GM18907 (cell line): ENCODE measurements at regions not wholly inside any gene's neighbourhood (a gene's known extent, or its start where the extent isn't known, plus 50 kb on each side); places are given as distances from the start of the nearest gene placed in this dataset.

Source experiments
- ATAC-seq: cut with Tn5 transposase; IDR thresholded peaks from one replicate; pipeline ENCODE4 v1.9.1; 2021; ENCODE audit warnings: mild to moderate bottlenecking, moderate library complexity; ENCODE audit not compliant: unreplicated experiment

DNA sequence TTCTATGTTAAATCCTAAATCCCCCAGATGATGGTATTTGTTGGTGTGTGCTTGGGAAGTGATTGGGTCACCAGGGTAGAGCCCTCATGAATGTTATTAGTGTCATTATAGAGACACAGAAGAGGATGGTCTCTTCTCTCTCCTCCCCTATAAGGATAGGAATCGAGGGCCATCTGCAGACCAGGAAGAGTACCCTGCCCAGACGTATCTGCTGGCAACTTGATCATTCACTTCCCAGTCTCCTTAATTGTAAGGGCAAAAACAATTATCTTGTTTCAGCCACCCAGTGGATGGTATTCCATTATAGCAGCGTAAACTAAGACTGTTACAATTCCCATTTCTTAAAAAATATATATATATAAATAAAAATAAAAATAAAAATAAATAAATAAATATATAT lies 892.2 kb downstream of the SI start:
- ATAC-seq: no peak

DNA sequence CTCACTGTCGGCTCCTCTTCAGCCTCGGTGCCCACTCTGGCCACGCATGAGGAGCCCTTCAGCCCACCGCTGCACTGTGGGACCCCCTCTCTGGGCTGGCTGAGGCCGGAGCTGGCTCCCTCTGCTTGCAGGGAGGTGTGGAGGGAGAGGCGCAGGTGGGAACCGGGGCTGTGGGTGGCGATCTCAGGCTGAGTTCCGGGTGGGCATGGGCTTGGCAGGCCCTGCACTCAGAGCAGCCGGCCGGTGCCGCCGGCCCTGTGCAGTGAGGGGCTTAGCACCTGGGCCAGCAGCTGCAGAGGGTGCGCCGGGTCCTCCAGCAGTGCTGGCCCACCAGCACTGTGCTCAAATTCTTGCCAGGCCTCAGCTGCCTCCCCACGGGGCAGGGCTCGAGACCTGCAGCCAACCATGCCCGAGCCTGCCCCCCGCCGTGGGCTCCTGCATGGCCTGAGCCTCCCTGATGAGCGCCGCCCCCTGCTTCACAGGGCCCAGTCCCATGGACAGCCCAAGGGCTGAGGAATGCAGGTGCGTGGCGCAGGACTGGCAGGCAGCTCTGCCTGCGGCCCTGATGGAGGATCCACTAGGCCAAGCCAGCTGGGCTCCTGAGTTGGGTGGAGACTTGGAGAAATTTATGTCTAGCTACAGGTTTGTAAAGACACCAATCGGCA lies 899.1 kb downstream of the SI start:
- no peak for ATAC-seq

DNA sequence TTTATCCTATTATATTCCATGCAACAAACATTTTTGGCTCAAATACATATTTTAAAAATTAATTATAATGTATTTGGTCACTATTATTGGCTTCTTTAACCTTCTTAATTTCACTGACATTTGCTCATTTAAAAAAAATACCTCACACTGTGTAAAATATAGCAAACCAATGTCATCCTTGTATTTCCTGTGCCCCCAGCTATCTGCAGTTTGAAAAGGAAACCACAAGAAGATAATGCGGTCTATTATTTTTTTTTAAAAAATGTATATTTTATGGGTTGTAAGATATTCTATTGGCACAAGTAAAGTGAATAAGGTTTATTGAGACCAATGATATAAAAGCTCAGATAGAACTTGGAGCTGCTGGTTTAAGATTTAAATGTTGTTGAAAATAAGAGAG lies 904.2 kb downstream of the SI start:
- ATAC-seq: no peak

DNA sequence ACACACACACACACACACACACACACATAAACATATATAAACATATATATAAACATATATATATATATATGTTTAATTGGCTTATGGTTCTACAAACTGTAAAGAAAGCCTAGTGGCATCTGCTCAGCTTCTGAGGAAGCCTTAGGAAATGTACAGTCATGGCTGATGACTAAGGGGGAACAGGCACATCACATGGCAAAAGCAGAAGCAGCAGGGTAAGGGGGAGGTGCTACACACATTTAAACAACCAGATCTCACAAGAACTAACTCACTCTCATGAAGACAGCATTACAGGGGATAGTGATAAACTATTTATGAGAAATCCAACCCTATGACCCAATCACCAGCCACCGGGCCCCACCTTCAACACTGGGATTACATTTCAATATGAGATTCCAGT lies 922.9 kb downstream of the SI start:
- no peak for ATAC-seq

DNA sequence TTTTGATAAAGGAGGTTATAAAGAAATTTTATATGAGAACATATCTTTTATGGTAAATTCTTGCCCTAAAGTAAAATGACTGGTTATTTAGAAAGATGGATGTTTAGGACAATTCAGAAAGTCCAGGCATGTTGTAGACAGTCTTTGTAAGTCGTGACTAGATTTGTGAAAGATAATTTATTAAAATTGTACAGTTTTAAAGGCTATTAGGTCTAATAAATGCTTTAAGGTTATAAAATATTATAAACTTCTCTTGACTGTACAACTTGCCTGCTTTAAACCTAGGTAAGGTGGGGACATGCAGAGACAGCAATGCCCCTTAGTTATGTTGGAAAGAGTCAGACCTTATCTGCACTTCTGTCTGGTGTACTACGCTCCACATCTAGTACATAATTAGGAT lies 933.5 kb downstream of the SI start:
- ATAC-seq: no peak

DNA sequence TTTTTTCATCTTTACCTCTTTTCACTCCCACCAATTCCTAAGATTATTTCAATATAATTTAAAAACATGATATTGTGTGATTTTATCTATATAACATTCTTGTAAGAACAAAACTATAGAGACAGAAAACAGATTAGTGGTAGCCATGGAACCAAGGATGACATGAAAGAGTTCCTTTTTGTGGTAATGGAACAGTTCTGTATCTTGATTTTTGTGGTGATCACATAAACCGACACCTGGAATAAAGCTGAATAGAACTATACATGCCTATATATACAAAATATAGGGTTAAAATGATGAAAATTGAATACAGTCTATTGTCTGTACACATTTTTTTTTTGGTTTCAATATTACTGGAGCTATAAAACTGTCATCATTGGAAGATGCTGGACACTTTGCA lies 945.4 kb downstream of the SI start:
- ATAC-seq: no peak

DNA sequence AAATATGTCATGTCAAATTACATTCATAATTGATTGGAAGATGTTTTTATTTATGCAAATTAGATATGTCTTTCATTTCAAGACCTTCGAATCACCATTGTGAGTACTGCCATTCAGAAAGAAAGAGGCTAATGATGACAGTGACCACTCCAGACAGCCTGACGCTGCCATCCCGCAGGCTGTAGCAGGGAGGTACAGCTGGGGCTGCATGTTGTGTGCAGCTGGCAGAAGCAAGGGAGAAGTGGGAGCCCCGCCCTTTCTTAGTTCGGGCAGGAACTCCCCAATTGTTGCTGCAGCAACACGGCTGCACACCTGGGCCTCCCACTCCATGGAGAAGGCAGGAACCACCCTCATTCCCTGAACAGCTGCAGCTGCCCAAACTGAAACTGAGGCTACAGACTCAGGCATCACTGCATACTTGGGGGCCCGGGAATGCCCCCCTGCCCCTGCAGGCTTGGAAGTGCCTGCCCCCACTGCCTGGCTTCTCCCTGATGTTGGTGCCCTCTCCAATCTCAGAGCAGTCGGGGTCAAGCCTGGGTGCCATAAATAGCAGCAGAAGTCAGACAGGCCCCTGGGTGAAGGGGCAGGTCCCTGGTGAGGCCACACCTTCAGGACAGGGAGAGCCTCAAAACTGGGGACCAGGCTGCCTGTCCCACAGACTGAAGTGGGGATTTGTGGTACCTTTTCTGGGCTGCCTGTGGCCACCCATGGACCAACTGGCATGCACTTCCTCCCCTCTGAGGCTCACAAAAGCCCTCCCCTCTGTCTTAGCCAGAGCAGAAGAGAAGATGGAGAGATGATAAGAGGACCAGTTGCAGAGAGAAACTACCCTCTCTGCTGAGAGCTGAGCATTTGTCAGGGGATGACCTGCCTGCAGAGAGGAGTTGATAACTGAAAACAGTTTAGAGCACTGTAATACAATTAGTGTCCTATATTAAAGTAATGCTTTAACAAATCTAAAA lies 964.6 kb downstream of the SI start:
- no peak for ATAC-seq

DNA sequence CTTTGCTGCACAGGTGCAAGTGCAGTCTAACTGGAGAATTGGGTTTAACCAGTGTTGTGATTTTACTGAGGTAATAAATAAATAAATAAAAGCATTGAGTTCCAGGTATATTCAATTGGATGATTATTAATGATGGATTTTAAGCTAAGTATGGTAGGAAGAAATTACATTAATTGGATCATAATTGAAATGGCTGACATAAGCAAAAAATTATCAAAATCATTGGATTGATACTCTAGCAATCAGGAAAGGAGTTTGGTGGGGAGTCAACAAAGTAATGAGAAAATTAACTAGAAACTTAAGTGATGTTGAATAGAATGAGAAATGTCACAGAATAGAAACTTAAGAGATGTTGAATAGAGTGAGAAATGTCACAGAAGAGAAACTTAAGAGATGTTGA lies 981.9 kb downstream of the SI start:
- ATAC-seq: no peak

DNA sequence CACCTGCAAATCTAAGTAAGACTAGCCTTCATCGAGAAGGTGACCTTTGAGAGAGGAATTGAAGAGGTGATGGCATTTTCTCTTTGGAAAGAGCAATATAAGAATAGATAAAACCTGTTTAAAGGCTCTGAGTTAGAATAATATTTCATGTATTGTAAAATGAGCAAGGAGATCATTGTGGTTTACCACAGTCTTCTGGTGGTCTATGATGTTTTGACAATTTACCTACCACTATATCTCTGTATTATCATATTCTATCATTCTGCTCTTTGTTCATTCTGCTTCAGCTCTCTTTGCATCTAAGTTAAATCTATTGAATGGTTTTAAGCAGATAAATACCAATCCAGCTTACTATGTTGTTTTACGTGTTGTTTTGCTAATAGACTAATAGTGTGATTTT lies 982.3 kb downstream of the SI start:
- ATAC-seq: no peak

DNA sequence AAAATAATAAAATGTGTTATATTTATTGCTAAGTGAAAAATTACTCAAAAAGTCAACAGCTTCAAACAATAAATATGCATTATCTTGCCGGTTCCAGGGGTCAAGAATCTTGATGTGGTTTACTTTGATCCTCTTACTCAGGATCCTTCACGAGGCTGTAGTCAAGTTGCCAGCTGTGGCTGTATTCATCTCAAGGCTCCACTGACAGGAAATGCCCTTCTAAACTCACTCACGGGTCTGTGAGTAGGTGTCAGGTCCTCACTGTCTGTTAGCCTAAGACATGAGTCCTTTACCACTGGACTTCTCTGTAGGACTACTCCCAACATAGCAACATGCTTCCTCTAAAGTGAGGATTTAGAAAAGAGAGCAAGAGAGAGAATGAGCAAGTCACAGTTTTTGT lies 983.0 kb downstream of the SI start:
- ATAC-seq: no peak

DNA sequence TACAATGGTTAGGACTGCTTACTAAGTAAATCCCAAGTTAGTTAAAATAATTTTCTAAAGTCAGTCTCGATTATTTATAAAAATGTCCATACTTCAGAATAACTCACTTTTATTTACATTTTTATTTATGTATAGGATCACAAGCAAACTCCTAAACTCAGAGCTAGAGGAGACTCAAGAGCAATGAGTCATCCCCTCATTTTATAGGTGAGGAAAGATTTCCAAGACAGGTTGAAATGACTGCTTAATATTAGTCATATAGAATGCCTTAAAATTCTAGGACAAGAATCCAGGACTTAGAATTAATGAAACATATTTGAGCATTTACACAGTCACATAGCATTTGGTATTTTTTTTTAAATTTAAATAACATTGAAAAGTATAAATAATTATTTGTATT lies 983.8 kb downstream of the SI start:
- no peak for ATAC-seq

DNA sequence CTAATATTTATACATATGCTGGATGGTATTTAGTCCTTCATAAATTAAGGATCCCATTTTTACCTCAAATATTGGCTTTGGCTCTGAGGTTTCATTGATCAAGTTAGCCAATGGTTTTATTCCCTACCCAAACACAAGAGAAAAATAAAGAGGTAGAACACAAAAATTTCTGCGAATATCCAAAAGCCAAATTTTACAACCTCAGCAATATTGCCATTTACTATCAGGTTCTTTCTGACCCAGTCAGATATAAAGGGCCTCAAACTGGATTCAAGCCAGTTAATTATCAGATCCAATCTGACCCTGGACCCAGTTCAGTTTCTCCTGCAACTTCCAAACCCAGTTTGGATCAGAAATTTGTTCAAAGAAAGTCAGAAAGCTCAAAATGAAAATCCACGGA lies 998.1 kb downstream of the SI start:
- ATAC-seq: no peak

DNA sequence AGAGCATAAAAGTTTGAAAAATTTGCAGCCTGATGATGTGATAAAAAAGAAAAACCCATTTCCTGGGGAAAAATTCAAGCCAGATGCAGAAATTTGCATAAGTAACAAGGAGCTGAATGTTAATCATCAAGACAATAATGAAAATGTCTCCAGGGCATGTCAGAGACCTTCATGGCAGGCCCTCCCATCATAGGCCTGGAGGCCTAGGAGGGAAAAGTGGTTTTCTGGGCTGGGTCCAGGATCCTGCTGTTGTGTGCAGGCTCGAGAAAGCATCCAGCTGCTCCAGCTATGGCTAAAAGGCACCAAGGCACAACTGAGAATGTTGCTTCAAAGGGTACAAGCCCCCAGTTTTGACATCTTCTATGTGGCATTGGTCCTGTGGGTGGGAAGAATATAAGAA lies 1014.0 kb downstream of the SI start:
- ATAC-seq: no peak

DNA sequence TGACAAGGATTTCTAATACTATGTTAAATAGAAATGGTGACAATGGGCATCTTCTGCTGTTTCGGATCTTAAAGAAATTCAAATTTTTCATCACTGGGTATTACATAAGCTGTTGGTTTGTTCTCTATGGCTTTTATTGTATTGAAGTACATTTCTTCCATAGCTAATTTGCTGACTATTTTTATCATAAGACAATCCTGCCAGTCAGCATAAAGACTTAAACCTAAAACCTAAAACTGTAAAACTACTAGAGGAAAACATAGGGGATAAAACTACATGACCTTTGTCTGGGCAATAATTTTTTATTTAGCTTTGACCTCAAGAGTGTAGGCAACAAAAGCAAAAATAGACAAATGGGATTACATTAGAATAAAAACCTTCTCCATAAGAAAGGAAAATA lies 1017.4 kb downstream of the SI start:
- ATAC-seq: no peak

DNA sequence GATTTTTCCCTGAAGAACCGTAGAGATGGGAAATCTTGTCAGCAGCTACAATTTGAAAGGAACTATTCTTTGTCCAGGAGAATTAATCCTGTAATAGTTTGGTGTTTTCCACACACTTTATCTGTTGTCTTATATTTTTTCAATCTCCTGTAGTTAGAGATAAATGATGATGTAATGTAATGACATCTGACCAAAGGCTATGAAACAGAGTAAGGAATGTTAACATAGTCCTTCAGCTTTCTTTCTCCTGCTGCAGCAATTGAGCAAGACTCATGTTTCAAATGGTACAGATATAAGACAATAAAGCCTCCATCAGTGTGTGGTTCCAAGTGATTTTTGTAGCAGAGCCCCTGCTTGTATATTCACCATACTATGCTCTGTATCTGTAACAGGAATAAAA lies 1028.4 kb downstream of the SI start:
- no peak for ATAC-seq

DNA sequence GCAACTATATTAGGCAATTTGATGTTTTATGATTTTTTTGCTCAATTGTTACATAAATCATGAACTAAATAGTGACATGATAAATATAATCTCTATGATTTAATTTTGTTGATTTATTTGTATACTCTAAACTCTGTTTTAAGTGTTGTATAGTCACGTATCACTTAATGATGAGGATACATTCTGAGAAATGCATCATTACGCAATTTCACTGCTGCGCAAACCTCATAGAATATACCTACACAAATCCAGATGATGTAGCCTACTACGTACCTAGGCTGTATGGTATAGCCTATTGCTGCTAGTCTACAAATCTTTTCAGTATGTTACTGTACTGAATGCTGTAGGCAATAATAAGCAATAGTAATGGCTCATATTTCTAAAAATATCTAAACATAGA lies 1029.8 kb downstream of the SI start:
- no peak for ATAC-seq

DNA sequence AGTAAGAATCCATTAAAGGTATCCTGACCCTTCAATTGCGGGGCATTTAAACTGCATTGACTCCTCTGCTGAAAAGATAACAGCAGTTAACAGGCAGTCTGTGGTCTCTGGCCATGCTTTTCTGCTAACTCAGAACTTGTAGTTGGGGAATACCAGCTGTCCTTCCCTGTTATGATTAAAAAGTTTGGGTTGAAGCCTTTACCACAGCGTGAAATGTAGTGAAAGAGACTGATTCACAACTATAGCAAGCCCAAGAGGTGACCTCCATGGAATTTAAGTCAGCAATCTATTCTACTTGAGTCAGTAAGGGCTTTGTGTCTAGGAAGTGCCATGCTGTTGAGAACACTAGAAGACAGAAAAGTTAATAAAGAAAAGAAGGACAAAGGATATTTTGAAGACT lies 1037.3 kb downstream of the SI start:
- ATAC-seq: no peak

DNA sequence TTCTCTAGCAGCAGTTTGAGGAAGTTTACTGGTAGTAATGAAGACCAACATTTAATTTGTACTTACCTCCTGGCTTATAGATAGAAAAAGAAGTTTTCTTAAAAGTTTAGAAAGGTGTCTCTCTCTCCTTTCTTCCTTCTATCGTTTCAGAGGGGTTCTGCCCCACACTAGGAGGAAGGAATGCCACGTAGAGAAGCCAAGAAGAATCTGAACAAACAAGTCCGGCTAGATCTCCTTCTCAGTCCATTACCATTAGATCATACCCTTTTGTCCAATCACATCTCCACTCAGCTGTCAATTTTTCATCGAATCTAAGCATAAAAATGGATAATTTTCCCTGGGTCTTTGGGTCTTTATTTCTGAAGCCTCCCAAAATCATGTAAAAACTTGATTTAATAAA lies 1048.1 kb downstream of the SI start:
- ATAC-seq: no peak

DNA sequence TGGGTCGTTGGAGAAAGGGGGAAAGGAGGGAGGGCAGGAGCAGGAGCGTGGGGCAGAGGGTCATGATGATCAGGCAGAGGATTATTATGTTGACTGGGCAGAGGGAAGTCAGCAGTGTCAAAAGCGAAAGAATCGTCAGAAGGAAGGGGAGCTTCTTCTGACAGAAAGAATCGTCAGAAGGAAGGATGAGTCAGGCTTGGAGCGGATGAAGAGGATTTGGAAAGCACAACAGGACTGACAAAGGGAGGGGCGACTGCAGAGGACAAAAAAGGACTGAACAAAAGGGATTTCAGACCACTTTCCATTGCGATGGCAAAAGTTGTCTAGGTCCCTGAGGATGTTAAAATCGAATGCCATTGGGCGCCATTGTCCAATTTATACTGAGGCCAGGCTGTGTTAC lies 1053.5 kb downstream of the SI start:
- ATAC-seq: no peak

DNA sequence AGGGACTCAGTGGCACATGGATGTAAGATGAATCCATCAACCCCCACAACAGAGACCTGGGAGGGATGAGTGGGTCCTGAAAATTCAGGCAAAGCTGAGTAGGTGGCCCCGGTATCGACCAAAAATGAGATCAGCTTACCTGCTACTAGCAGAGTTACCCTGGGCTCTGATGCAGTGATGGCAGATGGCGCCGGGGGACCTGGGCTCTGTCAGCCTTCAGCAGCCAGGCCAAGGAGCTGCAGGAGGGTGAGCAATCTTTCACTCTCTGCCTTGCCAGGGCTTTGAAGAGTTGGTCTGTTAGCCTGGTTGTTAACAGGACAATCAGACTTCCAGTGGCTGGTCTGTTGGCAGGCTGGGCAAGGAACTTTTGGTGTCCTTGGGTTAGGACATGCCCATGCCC lies 1054.8 kb downstream of the SI start:
- ATAC-seq: no peak

DNA sequence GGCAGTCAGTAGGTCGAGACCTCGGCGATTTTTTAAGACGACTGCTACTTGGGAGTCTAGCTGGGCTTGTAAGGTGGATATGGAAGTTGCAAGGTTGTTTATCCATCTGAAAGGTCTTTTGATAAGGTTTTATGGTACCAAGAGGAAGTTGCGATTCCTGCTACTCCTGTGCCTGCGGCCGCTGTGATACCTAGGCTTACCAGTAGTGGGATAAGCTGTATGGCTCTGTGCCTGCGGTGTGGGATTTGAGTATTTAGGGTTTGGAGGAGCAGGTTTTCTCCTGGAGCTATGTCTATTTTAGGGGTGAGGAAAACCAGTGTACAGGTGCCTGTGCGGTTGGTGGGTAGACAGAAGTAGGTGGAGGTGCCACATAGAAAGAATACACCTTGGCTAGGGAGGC lies 1059.8 kb downstream of the SI start:
- no peak for ATAC-seq

DNA sequence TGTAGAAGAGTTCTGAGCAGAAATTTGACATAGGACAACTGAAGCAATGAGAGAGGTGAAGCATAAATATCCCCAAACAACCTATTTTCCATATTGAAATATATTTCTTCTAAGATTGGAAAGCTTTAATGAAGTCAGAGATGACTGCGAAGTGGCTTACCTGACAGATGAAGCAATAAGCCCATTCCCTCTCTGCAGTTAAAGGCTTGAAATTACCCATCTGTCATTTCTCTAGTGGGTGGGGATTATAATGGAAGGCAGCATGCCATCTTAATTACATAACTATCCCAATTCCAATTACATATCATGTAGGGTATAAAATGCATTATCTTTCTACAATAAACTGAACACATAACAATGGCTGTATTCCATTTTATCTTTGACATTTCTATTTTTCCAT lies 1070.5 kb downstream of the SI start:
- ATAC-seq: no peak

DNA sequence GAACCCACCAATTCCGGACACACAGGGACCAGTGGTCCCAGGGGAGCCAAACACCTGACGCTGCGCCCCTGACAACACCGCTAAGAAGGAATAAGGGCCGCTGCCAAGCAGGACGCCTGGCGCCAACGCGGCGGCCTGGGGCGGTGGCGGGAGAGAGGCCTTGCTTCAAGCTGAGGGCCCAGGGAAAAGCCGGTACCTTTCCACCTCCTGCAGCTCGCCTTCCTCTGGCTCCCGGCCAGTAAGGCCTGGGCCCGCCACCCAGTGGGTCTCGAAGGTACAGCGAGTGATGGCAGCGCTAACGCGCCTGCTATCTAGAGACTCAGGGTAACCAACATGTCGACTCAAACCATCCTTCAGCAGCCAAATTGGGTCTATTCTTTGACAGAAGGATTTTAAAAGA lies 1074.1 kb downstream of the SI start:
- no peak for ATAC-seq
